ENCODE measurements at regions not wholly inside any gene's neighbourhood (a gene's known extent, or its start where the extent isn't known, plus 50 kb on each side); places are given as distances from the start of the nearest gene placed in this dataset.

GRCh38 chr7:24462117-24462516 is 111.1 kb upstream of the PALS2 start:
- no peak for TF ChIP-seq CTCF (IDR thresholded peaks at IDR 0.05; ENCODE audit: insufficient read depth, low read length)
- TF ChIP-seq REST (IDR thresholded peaks at IDR 0.05; ENCODE audit: insufficient replicate concordance, low read depth): no peak
- no peak for TF ChIP-seq POLR2AphosphoS5 (IDR thresholded peaks at IDR 0.05; ENCODE audit: low read depth)
- no peak for TF ChIP-seq GABPA (IDR thresholded peaks at IDR 0.05; ENCODE audit: low read depth)
- TF ChIP-seq SPI1 (IDR thresholded peaks at IDR 0.05; ENCODE audit: borderline replicate concordance, low read depth): no peak
- H3K4me3 ChIP-seq (replicated peaks; ENCODE audit: insufficient read depth, low read length): no peak overlapping the region
- no peak overlapping the region for H3K27ac ChIP-seq (replicated peaks)

GRCh38 chr7:24462984-24463383 is 110.3 kb upstream of the PALS2 start:
- TF ChIP-seq GABPA (IDR thresholded peaks at IDR 0.05; ENCODE audit: low read depth): no peak
- no peak for TF ChIP-seq CTCF (IDR thresholded peaks at IDR 0.05; ENCODE audit: insufficient read depth, low read length)
- TF ChIP-seq POLR2AphosphoS5 (IDR thresholded peaks at IDR 0.05; ENCODE audit: low read depth): no peak
- no peak for TF ChIP-seq SPI1 (IDR thresholded peaks at IDR 0.05; ENCODE audit: borderline replicate concordance, low read depth)
- no peak for TF ChIP-seq REST (IDR thresholded peaks at IDR 0.05; ENCODE audit: insufficient replicate concordance, low read depth)
- DNase-seq (ENCODE audit: low read depth in 1 of 2, low spot score in 1 of 2): no peak
- no peak overlapping the region for H3K27ac ChIP-seq (replicated peaks)
- H3K27me3 ChIP-seq (ENCODE audit: insufficient read depth, poor library complexity, severe bottlenecking): no peaks in the 10 kb centered on the region
- no peak overlapping the region for H3K4me3 ChIP-seq (replicated peaks; ENCODE audit: insufficient read depth, low read length)

More at GRCh38 chr7:24462117-24462516, 111.1 kb upstream of the PALS2 start:
- H3K27me3 ChIP-seq (ENCODE audit: insufficient read depth, poor library complexity, severe bottlenecking): no peaks in the 10 kb centered on the region
- no peak for DNase-seq (ENCODE audit: low read depth in 1 of 2, low spot score in 1 of 2)

GRCh38 chr7:24463474-24463873 is 109.8 kb upstream of the PALS2 start:
- TF ChIP-seq CTCF (IDR thresholded peaks at IDR 0.05; ENCODE audit: insufficient read depth, low read length): no peak
- TF ChIP-seq POLR2AphosphoS5 (IDR thresholded peaks at IDR 0.05; ENCODE audit: low read depth): no peak
- TF ChIP-seq SPI1 (IDR thresholded peaks at IDR 0.05; ENCODE audit: borderline replicate concordance, low read depth): no peak
- TF ChIP-seq REST (IDR thresholded peaks at IDR 0.05; ENCODE audit: insufficient replicate concordance, low read depth): no peak
- TF ChIP-seq GABPA (IDR thresholded peaks at IDR 0.05; ENCODE audit: low read depth): no peak
- no peak for DNase-seq (ENCODE audit: low read depth in 1 of 2, low spot score in 1 of 2)
- no peak overlapping the region for H3K27ac ChIP-seq (replicated peaks)
- H3K27me3 ChIP-seq (ENCODE audit: insufficient read depth, poor library complexity, severe bottlenecking): no peaks in the 10 kb centered on the region
- no peak overlapping the region for H3K4me3 ChIP-seq (replicated peaks; ENCODE audit: insufficient read depth, low read length)
